Activated naive CD4-positive, alpha-beta T cell treated with anti-CD3 and anti-CD28 coated beads, Interleukin-2, amount 50 U/mL, for 72 hours (primary cell): ENCODE measurements at regions not wholly inside any gene's neighbourhood (a gene's known extent, or its start where the extent isn't known, plus 50 kb on each side); places are given as distances from the start of the nearest gene placed in this dataset.
"Not testable (repeated sequence)": the region's sequence is repeated elsewhere in the genome, so short reads cannot be mapped to it uniquely, and the experiment has no call there.

Source experiments
- ATAC-seq, 2 donors: fragments of 150-1000 bp; cut with Tn5 transposase; 2 replicates each; pipeline ENCODE4 v1.10.0; 2021; ENCODE audit warnings: mild to moderate bottlenecking in 2 of 2, moderate library complexity in 2 of 2
- DNase-seq, 2 donors: peaks; one replicate each; pipeline ENCODE4 v3.0.0; 2021 to 2022; ENCODE audit warnings: low spot score in 2 of 2
- H3K27ac Mint-ChIP-seq, 2 donors: one replicate each; pipeline ENCODE4 v1.8.0; 2022; ENCODE audit warnings: mild to moderate bottlenecking in 2 of 2, mixed read lengths in 2 of 2
- H3K36me3 Mint-ChIP-seq, 2 donors: one replicate each; pipeline ENCODE4 v1.8.0; 2022; ENCODE audit warnings: mixed read lengths in 2 of 2
- H3K9me3 Mint-ChIP-seq, 2 donors: one replicate each; pipeline ENCODE4 v1.8.0; 2022; ENCODE audit warnings: mixed read lengths in 2 of 2

- H3K36me3 Mint-ChIP-seq = no peaks in the 10 kb centered on the region
- ATAC-seq = no peak
Measured at GRCh38 chr12:76177821-76178220, 93.3 kb upstream of the NAP1L1 start.

GRCh38 chr12:76176940-76177339 lies 92.5 kb upstream of the NAP1L1 start:
- H3K9me3 Mint-ChIP-seq = no peaks in the 10 kb centered on the region

More at GRCh38 chr12:76177821-76178220, 93.3 kb upstream of the NAP1L1 start:
- no peak for DNase-seq
- Mint-ChIP-seq H3K9me3 (no peaks in the 10 kb centered on the region), H3K27ac (no peak overlapping the region)

GRCh38 chr12:76175946-76176345 lies 91.5 kb upstream of the NAP1L1 start:
- H3K9me3 Mint-ChIP-seq, DNase-seq, H3K36me3 Mint-ChIP-seq, H3K27ac Mint-ChIP-seq, ATAC-seq: not testable (repeated sequence)

More at GRCh38 chr12:76176940-76177339, 92.5 kb upstream of the NAP1L1 start:
- DNase-seq (no peak), ATAC-seq (no peak)
- no peaks in the 10 kb centered on the region for H3K36me3 Mint-ChIP-seq
- H3K27ac Mint-ChIP-seq = no peak overlapping the region

GRCh38 chr12:76173756-76174155 lies 89.3 kb upstream of the NAP1L1 start:
- Mint-ChIP-seq H3K36me3 (no peaks in the 10 kb centered on the region), H3K9me3 (no peaks in the 10 kb centered on the region), H3K27ac (no peak overlapping the region)
- no peak for ATAC-seq
- no peak for DNase-seq

GRCh38 chr12:76158518-76159321 lies 74.2 kb upstream of the NAP1L1 start:
- peaks cover 0 to under 1% of the 10 kb centered on the region in 2 donors for H3K9me3 Mint-ChIP-seq
- H3K27ac Mint-ChIP-seq = peak overlapping the region; percentile 67 to 70
- peak; percentile 98 to 99 for ATAC-seq
- DNase-seq = peak; percentile 78 to 92
- H3K36me3 Mint-ChIP-seq = peaks cover 4 to 6% of the 10 kb centered on the region in 2 donors

GRCh38 chr12:76156726-76157125 lies 72.2 kb upstream of the NAP1L1 start:
- no peak overlapping the region for H3K27ac Mint-ChIP-seq
- H3K36me3 Mint-ChIP-seq = peaks cover 4 to 9% of the 10 kb centered on the region in 2 donors
- H3K9me3 Mint-ChIP-seq = peaks cover 0 to 6% of the 10 kb centered on the region in 2 donors
- ATAC-seq = no peak
- no peak for DNase-seq

- peaks cover 4 to 9% of the 10 kb centered on the region in 2 donors for H3K36me3 Mint-ChIP-seq
- no peak for DNase-seq
- no peak for ATAC-seq
- H3K27ac Mint-ChIP-seq = no peak overlapping the region
- peaks cover 0 to 6% of the 10 kb centered on the region in 2 donors for H3K9me3 Mint-ChIP-seq
Measured at GRCh38 chr12:76156314-76156713, 71.8 kb upstream of the NAP1L1 start.

GRCh38 chr12:76155157-76155670 lies 70.7 kb upstream of the NAP1L1 start:
- DNase-seq (no peak), ATAC-seq (no peak)
- Mint-ChIP-seq H3K36me3 (peaks cover 4 to 9% of the 10 kb centered on the region in 2 donors), H3K9me3 (peaks cover 0 to 6% of the 10 kb centered on the region in 2 donors), H3K27ac (no peak overlapping the region)

GRCh38 chr12:76153616-76154015 lies 69.1 kb upstream of the NAP1L1 start:
- ATAC-seq (no peak), DNase-seq (no peak)
- Mint-ChIP-seq H3K27ac (no peak overlapping the region), H3K9me3 (peaks cover 0 to 6% of the 10 kb centered on the region in 2 donors), H3K36me3 (peaks cover 4 to 9% of the 10 kb centered on the region in 2 donors)

GRCh38 chr12:76152181-76152807 lies 67.8 kb upstream of the NAP1L1 start:
- DNase-seq = no peak

GRCh38 chr12:76144245-76144549 lies 59.7 kb upstream of the NAP1L1 start:
- DNase-seq = no peak
- Mint-ChIP-seq H3K36me3 (no peaks in the 10 kb centered on the region), H3K9me3 (peaks cover 0 to 5% of the 10 kb centered on the region in 2 donors), H3K27ac (peak overlapping the region in 1 of 2 donors; percentile 19)
- ATAC-seq = no peak

More at GRCh38 chr12:76152181-76152807, 67.8 kb upstream of the NAP1L1 start:
- ATAC-seq = peak in 1 of 2 donors; percentile 69
- peaks cover 0 to 10% of the 10 kb centered on the region in 2 donors for H3K9me3 Mint-ChIP-seq
- H3K27ac Mint-ChIP-seq = no peak overlapping the region
- H3K36me3 Mint-ChIP-seq = peaks cover 4 to 9% of the 10 kb centered on the region in 2 donors

GRCh38 chr12:76143343-76144244 lies 59.1 kb upstream of the NAP1L1 start:
- DNase-seq (no peak), ATAC-seq (peak; percentile 36 to 37)
- Mint-ChIP-seq H3K9me3 (peaks cover 0 to 6% of the 10 kb centered on the region in 2 donors), H3K36me3 (peaks cover 0 to 2% of the 10 kb centered on the region in 2 donors), H3K27ac (peak overlapping the region in 1 of 2 donors; percentile 19)

GRCh38 chr12:76142305-76142704 lies 57.8 kb upstream of the NAP1L1 start:
- Mint-ChIP-seq H3K9me3 (peaks cover 0 to 13% of the 10 kb centered on the region in 2 donors), H3K36me3 (peaks cover 9 to 12% of the 10 kb centered on the region in 2 donors), H3K27ac (no peak overlapping the region)
- ATAC-seq (no peak), DNase-seq (no peak)

- no peak for ATAC-seq
- peaks cover 9 to 12% of the 10 kb centered on the region in 2 donors for H3K36me3 Mint-ChIP-seq
- no peak overlapping the region for H3K27ac Mint-ChIP-seq
- peaks cover 0 to 16% of the 10 kb centered on the region in 2 donors for H3K9me3 Mint-ChIP-seq
- DNase-seq = no peak
Measured at GRCh38 chr12:76138656-76139055, 54.2 kb upstream of the NAP1L1 start.

GRCh38 chr12:76137606-76138005 lies 53.1 kb upstream of the NAP1L1 start:
- Mint-ChIP-seq H3K27ac (no peak overlapping the region), H3K36me3 (peaks cover 9 to 12% of the 10 kb centered on the region in 2 donors), H3K9me3 (peaks cover 0 to 16% of the 10 kb centered on the region in 2 donors)
- no peak for ATAC-seq
- no peak for DNase-seq

- no peak for ATAC-seq
- peaks cover 9 to 12% of the 10 kb centered on the region in 2 donors for H3K36me3 Mint-ChIP-seq
- peaks cover 0 to 16% of the 10 kb centered on the region in 2 donors for H3K9me3 Mint-ChIP-seq
- no peak overlapping the region for H3K27ac Mint-ChIP-seq
- DNase-seq = no peak
Measured at GRCh38 chr12:76135456-76135855, 51.0 kb upstream of the NAP1L1 start.
